H1 (cell line): ENCODE measurements at regions not wholly inside any gene's neighbourhood (a gene's known extent, or its start where the extent isn't known, plus 50 kb on each side); places are given as distances from the start of the nearest gene placed in this dataset.

Source experiments
- CTCF ChIA-PET: fragments of 300-600 bp; sonication (Branson Sonifier 250); formaldehyde crosslinking; loops from one replicate; lab custom pipeline; 2021; ENCODE audit not compliant: partially characterized antibody; lab: Charles Lee
- POLR2A ChIA-PET: fragments of 300-600 bp; sonication (Branson Sonifier 250); formaldehyde crosslinking; loops from one replicate; lab custom pipeline; 2021; ENCODE audit warnings: inconsistent platforms; ENCODE audit not compliant: partially characterized antibody; lab: Charles Lee
- DNase-seq, 2 experiments: peaks; one replicate each; pipeline versions ENCODE4 v3.0.0 to v3.0.0-alpha.2; 2010 to 2022; ENCODE audit warnings: low spot score in 2 of 2, low read depth in 1 of 2, mixed read lengths in 1 of 2
- FAIRE-seq: peaks from 2 replicates; lab custom pipeline; 2011; peaks lifted over from hg19 to GRCh38; lab: Jason Lieb, UNC
- H2AFZ ChIP-seq: 2 replicates; pipeline ENCODE4 v1.8.1; 2012; ENCODE audit warnings: low read length, inconsistent platforms
- H2AK5ac ChIP-seq: 2 replicates; pipeline ENCODE4 v1.6.1; 2013; ENCODE audit warnings: low read depth, low read length
- H2BK120ac ChIP-seq: replicated peaks from 2 replicates; pipeline ENCODE3; 2013; ENCODE audit warnings: low read depth, low read length, inconsistent platforms
- H2BK12ac ChIP-seq: 2 replicates; pipeline ENCODE4 v1.6.1; 2013; ENCODE audit warnings: low read depth, low read length
- H2BK15ac ChIP-seq: 2 replicates; pipeline ENCODE4 v1.6.1; 2013; ENCODE audit warnings: low read length
- H2BK20ac ChIP-seq: 2 replicates; pipeline ENCODE4 v1.6.1; 2013; ENCODE audit warnings: low read length
- H2BK5ac ChIP-seq: 2 replicates; pipeline ENCODE4 v1.6.1; 2013; ENCODE audit warnings: low read depth, low read length
- H3K14ac ChIP-seq: 2 replicates; pipeline ENCODE4 v1.6.1; 2013; ENCODE audit warnings: inconsistent platforms; ENCODE audit not compliant: insufficient read length
- H3K18ac ChIP-seq: 2 replicates; pipeline ENCODE4 v1.6.1; 2013; ENCODE audit warnings: low read length; ENCODE audit errors: extremely low read depth
- H3K23ac ChIP-seq: 2 replicates; pipeline ENCODE4 v1.6.1; 2013; ENCODE audit warnings: inconsistent platforms; ENCODE audit not compliant: insufficient read length
- H3K23me2 ChIP-seq: 2 replicates; pipeline ENCODE4 v1.6.1; 2013; ENCODE audit warnings: low read depth, low read length
- H3K27ac ChIP-seq: 2 replicates; pipeline ENCODE4 v1.6.1; 2011; ENCODE audit warnings: low read depth, low read length, inconsistent platforms
- H3K27me3 ChIP-seq, 4 experiments: replicated peaks in 1 of 4; 1 replicate in 1 of 4; 2 replicates in 3 of 4; pipeline versions ENCODE4 v1.6.1 to v1.8.1; 2011 to 2013; ENCODE audit warnings: low read length in 3 of 4, mild to moderate bottlenecking in 3 of 4, inconsistent platforms in 2 of 4, mixed read lengths in 2 of 4, moderate library complexity in 1 of 4; ENCODE audit not compliant: control insufficient read depth in 3 of 4, insufficient read depth in 3 of 4; ENCODE audit errors: extremely low read depth in 1 of 4
- H3K36me3 ChIP-seq, 4 experiments: 2 replicates each; pipeline versions ENCODE4 v1.6.1 to v1.8.1; 2011 to 2013; ENCODE audit warnings: mild to moderate bottlenecking in 4 of 4, low read length in 3 of 4, moderate library complexity in 2 of 4, control low read depth in 1 of 4, inconsistent platforms in 1 of 4; ENCODE audit not compliant: insufficient read depth in 4 of 4, control insufficient read depth in 2 of 4
- H3K4ac ChIP-seq: replicated peaks from 2 replicates; pipeline ENCODE3; 2013; ENCODE audit warnings: low read length, low read depth, mixed read lengths, inconsistent platforms; ENCODE audit not compliant: insufficient read length
- H3K4me1 ChIP-seq, 4 experiments: replicated peaks in 1 of 4; 1 replicate in 1 of 4; 2 replicates in 3 of 4; pipeline versions ENCODE4 v1.6.1 to v1.8.1; 2011 to 2013; ENCODE audit warnings: low read length in 3 of 4, inconsistent platforms in 2 of 4, mixed read lengths in 1 of 4; ENCODE audit not compliant: insufficient read depth in 4 of 4, control insufficient read depth in 3 of 4
- H3K4me2 ChIP-seq, 2 experiments: 2 replicates each; pipeline versions ENCODE4 v1.6.1 to v1.8.1; 2011 to 2013; ENCODE audit warnings: low read depth in 2 of 2, low read length in 2 of 2, control low read depth in 1 of 2, inconsistent platforms in 1 of 2, mild to moderate bottlenecking in 1 of 2; ENCODE audit not compliant: insufficient read depth in 1 of 2
- H3K4me3 ChIP-seq, 4 experiments: fragments of 200-600, 300-600 bp in 1 of 4; sonication (generic), shearing (Covaris generic), sonication (Bioruptor Twin) in 1 of 4; 2 replicates each; pipeline versions ENCODE4 v1.5.1 to v1.8.1; 2011 to 2016; ENCODE audit warnings: low read length in 4 of 4, low read depth in 3 of 4, control low read depth in 2 of 4, inconsistent platforms in 2 of 4, mild to moderate bottlenecking in 2 of 4, mixed read lengths in 1 of 4, moderate library complexity in 1 of 4; ENCODE audit not compliant: insufficient read depth in 2 of 4; ENCODE audit errors: extremely low read depth in 1 of 4
- H3K56ac ChIP-seq: replicated peaks from 2 replicates; pipeline ENCODE3; 2013; ENCODE audit warnings: low read depth, mild to moderate bottlenecking, mixed read lengths, low read length, inconsistent platforms; ENCODE audit not compliant: insufficient read length
- H3K79me1 ChIP-seq: 2 replicates; pipeline ENCODE4 v1.6.1; 2013; ENCODE audit warnings: low read depth, low read length, control low read depth
- H3K79me2 ChIP-seq, 2 experiments: 2 replicates each; pipeline versions ENCODE4 v1.6.1 to v1.8.1; 2012 to 2013; ENCODE audit warnings: low read length in 2 of 2, mild to moderate bottlenecking in 2 of 2, inconsistent platforms in 1 of 2; ENCODE audit not compliant: insufficient read depth in 2 of 2, control insufficient read depth in 1 of 2
- H3K9ac ChIP-seq, 4 experiments: replicated peaks in 1 of 4; 1 replicate in 1 of 4; 2 replicates in 3 of 4; pipeline versions ENCODE4 v1.6.1 to v1.8.1; 2011 to 2013; ENCODE audit warnings: low read depth in 3 of 4, low read length in 3 of 4, control low read depth in 2 of 4, mild to moderate bottlenecking in 2 of 4, moderate library complexity in 2 of 4, inconsistent platforms in 1 of 4; ENCODE audit errors: extremely low read depth in 1 of 4
- H3K9me3 ChIP-seq, 2 experiments: 2 replicates each; pipeline versions ENCODE4 v1.6.1 to v1.8.1; 2012 to 2013; ENCODE audit warnings: mild to moderate bottlenecking in 2 of 2, moderate library complexity in 2 of 2, control low read depth in 1 of 2, inconsistent platforms in 1 of 2, low read depth in 1 of 2, low read length in 1 of 2, mixed read lengths in 1 of 2; ENCODE audit not compliant: insufficient read depth in 2 of 2
- H4K20me1 ChIP-seq, 2 experiments: replicated peaks in 1 of 2; 2 replicates each; pipeline versions ENCODE3 to v1.8.1; 2011 to 2013; ENCODE audit warnings: inconsistent platforms in 2 of 2, low read length in 2 of 2, mild to moderate bottlenecking in 1 of 2; ENCODE audit not compliant: insufficient read depth in 2 of 2, control insufficient read depth in 1 of 2
- H4K5ac ChIP-seq: 2 replicates; pipeline ENCODE4 v1.6.1; 2013; ENCODE audit warnings: low read length, low read depth, mixed read lengths, inconsistent platforms; ENCODE audit not compliant: insufficient read length
- H4K8ac ChIP-seq: 2 replicates; pipeline ENCODE4 v1.8.0; 2013; ENCODE audit warnings: mild to moderate bottlenecking, moderate library complexity, low read length, inconsistent platforms; ENCODE audit not compliant: insufficient read depth; ENCODE audit errors: extremely low read depth
- H4K91ac ChIP-seq: replicated peaks from 2 replicates; pipeline ENCODE3; 2013; ENCODE audit warnings: low read length, mixed read lengths, inconsistent platforms; ENCODE audit not compliant: insufficient read length
- BRCA1 ChIP-seq: IDR thresholded peaks from 2 replicates; pipeline ENCODE4 v1.6.1; 2012; ENCODE audit warnings: low read depth, low read length, improper control_type of control experiment
- CREB1 ChIP-seq: IDR thresholded peaks from 2 replicates; pipeline ENCODE4 v1.6.1; 2012; ENCODE audit warnings: inconsistent platforms
- JUND ChIP-seq: IDR thresholded peaks from 2 replicates; pipeline ENCODE4 v1.6.1; 2011; ENCODE audit warnings: mild to moderate bottlenecking, improper control_type of control experiment, low read length
- KDM4A ChIP-seq: IDR thresholded peaks from one replicate; pipeline ENCODE4 v1.7.1; 2012; ENCODE audit warnings: low read depth, mild to moderate bottlenecking, moderate library complexity, low read length, inconsistent platforms; ENCODE audit not compliant: severe bottlenecking
- MAFK ChIP-seq: IDR thresholded peaks from 2 replicates; pipeline ENCODE4 v1.6.1; 2012; ENCODE audit warnings: low read depth, mild to moderate bottlenecking, improper control_type of control experiment, low read length
- POLR2AphosphoS5 ChIP-seq: IDR thresholded peaks from 2 replicates; pipeline ENCODE4 v1.6.1; 2011; ENCODE audit warnings: low read depth, low read length
- WGBS, 2 experiments: shearing (Covaris generic) in 1 of 2; methylation state at CpG; one replicate each; pipeline versions ENCODE4 v1.1.6 to v1.1.7; 2013 to 2015; ENCODE audit warnings: low lambda C conversion rate in 2 of 2, mixed read lengths in 2 of 2, inconsistent platforms in 1 of 2, low coverage in 1 of 2, missing lambda C conversion rate in 1 of 2; ENCODE audit not compliant: insufficient replicate concordance in 2 of 2, insufficient coverage in 1 of 2, insufficient read length in 1 of 2; ENCODE audit errors: extremely low coverage in 1 of 2, missing lambda C conversion rate in 1 of 2; 5-methylcytosine and 5-hydroxymethylcytosine counted together

DNA sequence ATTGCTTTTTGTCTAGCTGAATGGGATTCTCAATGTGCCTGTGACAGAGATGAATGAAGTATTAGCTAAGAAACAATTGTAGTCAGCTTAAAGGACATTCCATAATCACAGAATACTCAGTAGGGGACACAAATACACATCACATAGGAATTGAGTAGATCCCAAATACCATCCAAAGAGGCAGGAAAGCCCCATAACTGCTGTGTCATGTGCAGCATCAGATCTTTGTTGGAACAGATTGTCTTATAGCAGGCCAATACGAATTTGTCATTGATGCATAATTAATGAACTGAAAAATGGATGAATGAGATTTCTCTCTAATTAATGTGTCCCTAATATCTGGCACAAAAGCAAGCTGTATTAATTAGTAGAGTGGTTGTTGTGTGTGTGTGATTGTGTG is 82.3 kb upstream of the S1PR1 start (continued):
- TF ChIP-seq CREB1, result no peak

- Histone ChIP-seq H3K4me3 (no peak overlapping the region), H2BK20ac (no peak overlapping the region), H3K23ac (no peak overlapping the region), H3K27ac (no peak overlapping the region), H3K9me3 (no peaks in the 10 kb centered on the region), H4K91ac (no peak overlapping the region), H3K4ac (no peak overlapping the region), H3K79me2 (no peaks in the 10 kb centered on the region), H3K4me2 (no peak overlapping the region), H2BK5ac (no peak overlapping the region), H3K14ac (no peak overlapping the region), H3K18ac (no peak overlapping the region), H2BK15ac (no peak overlapping the region), H2AK5ac (no peak overlapping the region), H3K9ac (no peak overlapping the region), H4K5ac (no peak overlapping the region), H2BK12ac (no peak overlapping the region), H3K27me3 (no peaks in the 10 kb centered on the region), H2AFZ (no peak overlapping the region), H3K23me2 (no peaks in the 10 kb centered on the region), H4K20me1 (no peaks in the 10 kb centered on the region), H3K4me1 (no peaks in the 10 kb centered on the region), H3K79me1 (no peaks in the 10 kb centered on the region), H4K8ac (no peak overlapping the region), H3K56ac (no peak overlapping the region), H2BK120ac (no peak overlapping the region), H3K36me3 (no peaks in the 10 kb centered on the region)
- TF ChIP-seq BRCA1 (no peak), JUND (no peak), CREB1 (no peak), KDM4A (no peak), MAFK (no peak), POLR2AphosphoS5 (no peak)
- DNase-seq (no peak), FAIRE-seq (no peak)
- POLR2A ChIA-PET, result no interaction called here
- 90% methylated on average over 2 of the region's 2 CpGs; no CpG with 5 or more reads in 1 of the 2 experiments for WGBS, 2 experiments
- CTCF ChIA-PET, result interaction anchor here (1.2 kb wide), 1 partner anchor 14 kb away, joined by 3 read pairs; no protein-coding TSS in a partner anchor
Observed at GRCh38 chr1:101153692-101154091, 83.1 kb upstream of the S1PR1 start.
